ENCODE measurements at regions not wholly inside any gene's neighbourhood (a gene's known extent, or its start where the extent isn't known, plus 50 kb on each side); places are given as distances from the start of the nearest gene placed in this dataset.

DNA sequence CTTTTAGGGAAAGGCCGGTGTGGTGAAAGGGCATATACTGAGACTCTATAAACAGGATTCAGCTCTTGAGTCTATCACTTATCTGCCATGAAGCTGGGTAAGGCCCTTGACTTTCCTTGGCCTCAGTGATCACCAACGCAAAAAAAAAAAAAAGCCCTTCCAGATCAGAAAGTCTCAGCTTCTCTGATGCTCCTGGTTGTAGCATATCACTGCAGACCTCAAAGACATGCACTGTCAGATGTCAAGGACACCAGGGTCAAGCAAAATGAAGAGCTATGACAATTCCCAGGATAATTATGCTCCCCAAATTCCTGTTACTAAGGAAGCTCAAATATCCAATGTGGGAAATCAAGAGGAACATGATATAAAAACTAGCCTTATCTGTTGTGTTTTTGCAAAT lies 68.3 kb upstream of the IFNE start (continued):
- TF ChIP-seq ZFP41 (CRISPR knock-in tag; IDR thresholded peaks at IDR 0.05; ENCODE audit: borderline replicate concordance) (no peak), ZNF746 (CRISPR knock-in tag; IDR thresholded peaks at IDR 0.05) (no peak), CHD4 (IDR thresholded peaks at IDR 0.05; ENCODE audit: borderline replicate concordance, low read length) (no peak), MEIS2 (CRISPR knock-in tag; IDR thresholded peaks at IDR 0.05) (no peak)

DNA sequence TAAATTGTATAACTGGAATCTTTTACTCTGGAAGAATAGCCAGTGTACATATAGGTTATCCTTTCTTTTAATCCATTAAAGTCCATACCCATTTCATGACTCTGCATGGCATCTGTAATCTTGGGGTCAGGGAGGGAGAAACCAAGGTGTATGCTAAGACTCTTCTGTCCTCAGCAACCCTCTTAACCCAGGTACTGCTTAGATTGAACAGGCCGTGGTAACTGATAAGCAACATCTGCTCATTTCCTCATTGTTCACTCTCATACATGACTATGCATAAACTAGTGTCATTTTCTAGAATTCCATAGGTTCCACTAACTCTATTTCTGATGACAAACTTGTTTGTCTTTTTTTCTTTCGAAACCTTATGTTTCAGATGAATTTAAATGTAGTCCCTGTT lies 69.3 kb upstream of the IFNE start:
- intact Hi-C loops (cut with micrococcal nuclease; ENCODE audit: unreplicated experiment) = no loop called here
- in situ Hi-C loops (cut with HindIII; ENCODE audit: extremely low pct_ligation_motif_present, low pct_unique_long_range_greater_than_20kb) = no loop called here
- Histone ChIP-seq H3K9ac (ENCODE audit: insufficient read depth, low read depth, low read length) (no peak overlapping the region), H3K27ac (ENCODE audit: extremely low read length, insufficient read depth, low read length) (no peak overlapping the region), H3K27me3 (ENCODE audit: control insufficient read depth in 1 of 2, insufficient read depth in 2 of 2, low read length in 2 of 2) (no peaks in the 10 kb centered on the region), H3K9me3 (ENCODE audit: low read length) (no peaks in the 10 kb centered on the region), H3K4me1 (ENCODE audit: insufficient read depth, low read length) (no peaks in the 10 kb centered on the region), H4K20me1 (ENCODE audit: insufficient read depth, low read length) (no peaks in the 10 kb centered on the region), H3K79me2 (ENCODE audit: insufficient read depth, low read length) (no peaks in the 10 kb centered on the region), H2AFZ (ENCODE audit: low read length) (no peak overlapping the region), H3K36me3 (replicated peaks in 1 of 2; ENCODE audit: control insufficient read depth in 1 of 2, insufficient read depth in 2 of 2, low read length in 2 of 2) (no peaks in the 10 kb centered on the region), H3K4me2 (ENCODE audit: low read depth, low read length) (no peak overlapping the region), H3K4me3 (replicated peaks in 1 of 3; ENCODE audit: insufficient read depth in 1 of 3, low read depth in 2 of 3, low read length in 3 of 3) (no peak overlapping the region)
- BruUV-seq (replicated peaks) = no TSS peak
- WGBS (ENCODE audit: low lambda C conversion rate) = 0% methylated on average over 2 of the region's 2 CpGs
- ChIA-PET POLR2A (no interaction called here), CTCF (ENCODE audit: low intra/inter-chr PET ratio, low total read pairs) (no interaction called here)
- ATAC-seq = no peak
- DNase-seq (ENCODE audit: low spot score) = no peak
- no peak for FAIRE-seq
- no peak for TF ChIP-seq HNRNPL (IDR thresholded peaks at IDR 0.05; ENCODE audit: low read depth, low read length)
- TF ChIP-seq, protein P1, sequence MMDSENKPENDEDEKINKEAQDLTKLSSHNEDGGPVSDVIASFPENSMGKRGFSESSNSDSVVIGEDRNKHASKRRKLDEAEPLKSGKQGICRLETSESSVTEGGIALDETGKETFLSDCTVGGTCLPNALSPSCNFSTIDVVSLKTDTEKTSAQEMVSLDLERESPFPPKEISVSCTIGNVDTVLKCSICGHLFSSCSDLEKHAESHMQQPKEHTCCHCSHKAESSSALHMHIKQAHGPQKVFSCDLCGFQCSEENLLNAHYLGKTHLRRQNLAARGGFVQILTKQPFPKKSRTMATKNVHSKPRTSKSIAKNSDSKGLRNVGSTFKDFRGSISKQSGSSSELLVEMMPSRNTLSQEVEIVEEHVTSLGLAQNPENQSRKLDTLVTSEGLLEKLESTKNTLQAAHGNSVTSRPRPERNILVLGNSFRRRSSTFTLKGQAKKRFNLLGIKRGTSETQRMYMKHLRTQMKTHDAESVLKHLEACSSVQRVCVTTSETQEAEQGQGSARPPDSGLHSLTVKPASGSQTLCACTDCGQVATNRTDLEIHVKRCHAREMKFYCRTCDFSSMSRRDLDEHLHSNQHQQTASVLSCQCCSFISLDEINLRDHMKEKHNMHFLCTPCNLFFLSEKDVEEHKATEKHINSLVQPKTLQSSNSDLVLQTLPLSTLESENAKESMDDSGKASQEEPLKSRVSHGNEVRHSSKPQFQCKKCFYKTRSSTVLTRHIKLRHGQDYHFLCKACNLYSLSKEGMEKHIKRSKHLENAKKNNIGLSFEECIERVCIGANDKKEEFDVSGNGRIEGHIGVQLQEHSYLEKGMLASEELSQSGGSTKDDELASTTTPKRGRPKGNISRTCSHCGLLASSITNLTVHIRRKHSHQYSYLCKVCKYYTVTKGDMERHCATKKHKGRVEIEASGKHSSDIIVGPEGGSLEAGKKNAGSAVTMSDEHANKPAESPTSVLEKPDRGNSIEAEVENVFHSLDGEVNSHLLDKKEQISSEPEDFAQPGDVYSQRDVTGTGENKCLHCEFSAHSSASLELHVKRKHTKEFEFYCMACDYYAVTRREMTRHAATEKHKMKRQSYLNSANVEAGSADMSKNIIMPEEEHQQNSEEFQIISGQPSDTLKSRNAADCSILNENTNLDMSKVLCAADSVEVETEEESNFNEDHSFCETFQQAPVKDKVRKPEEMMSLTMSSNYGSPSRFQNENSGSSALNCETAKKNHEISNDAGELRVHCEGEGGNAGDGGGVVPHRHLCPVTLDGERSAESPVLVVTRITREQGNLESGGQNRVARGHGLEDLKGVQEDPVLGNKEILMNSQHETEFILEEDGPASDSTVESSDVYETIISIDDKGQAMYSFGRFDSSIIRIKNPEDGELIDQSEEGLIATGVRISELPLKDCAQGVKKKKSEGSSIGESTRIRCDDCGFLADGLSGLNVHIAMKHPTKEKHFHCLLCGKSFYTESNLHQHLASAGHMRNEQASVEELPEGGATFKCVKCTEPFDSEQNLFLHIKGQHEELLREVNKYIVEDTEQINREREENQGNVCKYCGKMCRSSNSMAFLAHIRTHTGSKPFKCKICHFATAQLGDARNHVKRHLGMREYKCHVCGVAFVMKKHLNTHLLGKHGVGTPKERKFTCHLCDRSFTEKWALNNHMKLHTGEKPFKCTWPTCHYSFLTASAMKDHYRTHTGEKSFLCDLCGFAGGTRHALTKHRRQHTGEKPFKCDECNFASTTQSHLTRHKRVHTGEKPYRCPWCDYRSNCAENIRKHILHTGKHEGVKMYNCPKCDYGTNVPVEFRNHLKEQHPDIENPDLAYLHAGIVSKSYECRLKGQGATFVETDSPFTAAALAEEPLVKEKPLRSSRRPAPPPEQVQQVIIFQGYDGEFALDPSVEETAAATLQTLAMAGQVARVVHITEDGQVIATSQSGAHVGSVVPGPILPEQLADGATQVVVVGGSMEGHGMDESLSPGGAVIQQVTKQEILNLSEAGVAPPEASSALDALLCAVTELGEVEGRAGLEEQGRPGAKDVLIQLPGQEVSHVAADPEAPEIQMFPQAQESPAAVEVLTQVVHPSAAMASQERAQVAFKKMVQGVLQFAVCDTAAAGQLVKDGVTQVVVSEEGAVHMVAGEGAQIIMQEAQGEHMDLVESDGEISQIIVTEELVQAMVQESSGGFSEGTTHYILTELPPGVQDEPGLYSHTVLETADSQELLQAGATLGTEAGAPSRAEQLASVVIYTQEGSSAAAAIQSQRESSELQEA (CRISPR knock-in tag; IDR thresholded peaks at IDR 0.05; ENCODE audit: not compliant biosample characterization) = no peak
- no peak for TF ChIP-seq GABPB1 (CRISPR knock-in tag; IDR thresholded peaks at IDR 0.05)
- TF ChIP-seq EHMT2 (IDR thresholded peaks at IDR 0.05; ENCODE audit: borderline replicate concordance, low read depth, low read length) = no peak
- no peak for TF ChIP-seq CHD2 (IDR thresholded peaks at IDR 0.05; ENCODE audit: low read depth, low read length)
- TF ChIP-seq MATR3 (CRISPR knock-in tag; IDR thresholded peaks at IDR 0.05) = no peak
- no peak for TF ChIP-seq EEA1 (CRISPR knock-in tag; IDR thresholded peaks at IDR 0.05; ENCODE audit: borderline replicate concordance)
- no peak for TF ChIP-seq POLR2AphosphoS5 (IDR thresholded peaks at IDR 0.05; ENCODE audit: low read depth, low read length)
- TF ChIP-seq PHF8 (CRISPR knock-in tag; IDR thresholded peaks at IDR 0.05) = no peak
- TF ChIP-seq, protein P2, sequence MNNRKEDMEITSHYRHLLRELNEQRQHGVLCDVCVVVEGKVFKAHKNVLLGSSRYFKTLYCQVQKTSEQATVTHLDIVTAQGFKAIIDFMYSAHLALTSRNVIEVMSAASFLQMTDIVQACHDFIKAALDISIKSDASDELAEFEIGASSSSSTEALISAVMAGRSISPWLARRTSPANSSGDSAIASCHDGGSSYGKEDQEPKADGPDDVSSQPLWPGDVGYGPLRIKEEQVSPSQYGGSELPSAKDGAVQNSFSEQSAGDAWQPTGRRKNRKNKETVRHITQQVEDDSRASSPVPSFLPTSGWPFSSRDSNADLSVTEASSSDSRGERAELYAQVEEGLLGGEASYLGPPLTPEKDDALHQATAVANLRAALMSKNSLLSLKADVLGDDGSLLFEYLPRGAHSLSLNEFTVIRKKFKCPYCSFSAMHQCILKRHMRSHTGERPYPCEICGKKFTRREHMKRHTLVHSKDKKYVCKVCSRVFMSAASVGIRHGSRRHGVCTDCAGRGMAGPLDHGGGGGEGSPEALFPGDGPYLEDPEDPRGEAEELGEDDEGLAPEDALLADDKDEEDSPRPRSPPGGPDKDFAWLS (CRISPR knock-in tag; IDR thresholded peaks at IDR 0.05; ENCODE audit: borderline replicate concordance) = no peak
- TF ChIP-seq MBNL3 (CRISPR knock-in tag; conservative IDR thresholded peaks at IDR 0.05) = no peak
- no peak for TF ChIP-seq CBFB (CRISPR knock-in tag; IDR thresholded peaks at IDR 0.05)
- TF ChIP-seq ZNF12 (CRISPR knock-in tag; IDR thresholded peaks at IDR 0.05) = no peak

Measured in HepG2 (cell line).